ENCODE measurements at regions not wholly inside any gene's neighbourhood (a gene's known extent, or its start where the extent isn't known, plus 50 kb on each side); places are given as distances from the start of the nearest gene placed in this dataset.

GRCh38 chr2:12795851-12796250 is 79.1 kb downstream of the TRIB2 start:
- in situ Hi-C loops (cut with MboI) (no loop called here), intact Hi-C loops (cut with micrococcal nuclease) (no loop called here)
- Histone ChIP-seq H4K20me1 (replicated peaks; ENCODE audit: control insufficient read depth, insufficient read depth, low read length) (no peaks in the 10 kb centered on the region), H3K9me3 (replicated peaks; ENCODE audit: control insufficient read depth, insufficient read depth, low read depth, low read length) (no peaks in the 10 kb centered on the region), H3K27ac (ENCODE audit: extremely low read depth, low read depth, low read length) (no peak overlapping the region), H3K4me1 (replicated peaks in 1 of 2; ENCODE audit: control insufficient read depth in 2 of 2, insufficient read depth in 2 of 2, low read length in 2 of 2) (no peaks in the 10 kb centered on the region), H3K79me2 (ENCODE audit: control insufficient read depth, insufficient read depth, low read length) (no peaks in the 10 kb centered on the region), H3K9me1 (ENCODE audit: control insufficient read depth, insufficient read depth, low read length) (no peaks in the 10 kb centered on the region), H3K27me3 (ENCODE audit: control insufficient read depth in 2 of 2, insufficient read depth in 2 of 2, low read length in 2 of 2) (no peaks in the 10 kb centered on the region), H3K4me3 (no peak overlapping the region), H3K4me2 (ENCODE audit: insufficient read depth, low read length) (no peak overlapping the region), H3K36me3 (ENCODE audit: control insufficient read depth, insufficient read depth, low read length) (no peaks in the 10 kb centered on the region), H2AFZ (ENCODE audit: low read depth, low read length) (no peak overlapping the region), H3K9ac (ENCODE audit: insufficient read depth in 1 of 2, low read depth in 2 of 2, low read length in 2 of 2) (no peak overlapping the region)
- ChIA-PET POLR2A (no interaction called here), CTCF (ENCODE audit: low intra/inter-chr PET ratio) (no interaction called here)
- WGBS (ENCODE audit: insufficient coverage, low coverage, missing lambda C conversion rate): 5% methylated on average over 2 of the region's 2 CpGs
- no peak for DNase-seq (ENCODE audit: extremely low read depth in 1 of 4, low spot score in 3 of 4)
- no TSS peak for BruUV-seq (replicated peaks)
- TF ChIP-seq E2F6 (IDR thresholded peaks at IDR 0.05; ENCODE audit: borderline replicate concordance in 1 of 2, extremely low read depth in 1 of 2, insufficient read depth in 1 of 2, insufficient read length in 1 of 2, low read depth in 1 of 2, low read length in 1 of 2, poor library complexity in 1 of 2, severe bottlenecking in 1 of 2): no peak
- no peak for TF ChIP-seq HMG20B (CRISPR knock-in tag; IDR thresholded peaks at IDR 0.05)
- no peak for TF ChIP-seq FOXJ3 (CRISPR knock-in tag; IDR thresholded peaks at IDR 0.05)
- no peak for TF ChIP-seq BDP1 (IDR thresholded peaks at IDR 0.05; ENCODE audit: insufficient read depth, insufficient read length)
- no peak for ATAC-seq
- no peak for FAIRE-seq

DNA sequence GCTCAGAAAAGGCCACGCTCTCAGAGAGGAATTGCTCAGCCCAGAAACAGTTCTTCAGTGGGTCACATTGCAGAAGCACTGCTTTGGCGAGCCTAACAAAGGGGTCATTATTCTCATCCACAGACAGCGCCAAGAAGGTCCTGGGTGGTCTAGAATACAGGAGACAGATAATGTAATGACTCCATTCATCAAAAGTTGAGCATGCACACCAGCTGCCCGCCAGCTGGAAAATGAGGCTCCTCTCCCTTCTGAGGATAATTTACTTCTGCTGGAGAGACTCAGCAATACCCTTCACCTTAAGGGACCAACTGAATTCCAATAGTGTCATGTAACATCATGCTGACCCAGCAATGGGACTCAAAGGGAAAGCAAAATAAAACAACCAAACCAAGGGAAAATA is 79.9 kb downstream of the TRIB2 start:
- 4% methylated on average over 4 of the region's 4 CpGs for WGBS (ENCODE audit: insufficient coverage, low coverage, missing lambda C conversion rate)
- FAIRE-seq (no peak), DNase-seq (ENCODE audit: extremely low read depth in 1 of 4, low spot score in 3 of 4) (no peak), ATAC-seq (no peak)
- Histone ChIP-seq H4K20me1 (replicated peaks; ENCODE audit: control insufficient read depth, insufficient read depth, low read length) (no peaks in the 10 kb centered on the region), H3K9me1 (ENCODE audit: control insufficient read depth, insufficient read depth, low read length) (no peaks in the 10 kb centered on the region), H3K4me2 (ENCODE audit: insufficient read depth, low read length) (no peak overlapping the region), H3K9me3 (replicated peaks; ENCODE audit: control insufficient read depth, insufficient read depth, low read depth, low read length) (0 out of 2 replicates have a peak, but pooled peaks cover 2% of the 10 kb centered on the region), H3K36me3 (ENCODE audit: control insufficient read depth, insufficient read depth, low read length) (no peaks in the 10 kb centered on the region), H3K4me1 (replicated peaks in 1 of 2; ENCODE audit: control insufficient read depth in 2 of 2, insufficient read depth in 2 of 2, low read length in 2 of 2) (no peaks in the 10 kb centered on the region), H3K9ac (ENCODE audit: insufficient read depth in 1 of 2, low read depth in 2 of 2, low read length in 2 of 2) (no peak overlapping the region), H3K79me2 (ENCODE audit: control insufficient read depth, insufficient read depth, low read length) (no peaks in the 10 kb centered on the region), H3K27ac (ENCODE audit: extremely low read depth, low read depth, low read length) (no peak overlapping the region), H2AFZ (ENCODE audit: low read depth, low read length) (no peak overlapping the region), H3K4me3 (no peak overlapping the region), H3K27me3 (ENCODE audit: control insufficient read depth in 2 of 2, insufficient read depth in 2 of 2, low read length in 2 of 2) (no peaks in the 10 kb centered on the region)
- ChIA-PET CTCF (ENCODE audit: low intra/inter-chr PET ratio) (no interaction called here), POLR2A (no interaction called here)
- in situ Hi-C loops (cut with MboI) (no loop called here), intact Hi-C loops (cut with micrococcal nuclease) (no loop called here)
- no TSS peak for BruUV-seq (replicated peaks)
- TF ChIP-seq MXI1 (IDR thresholded peaks at IDR 0.05; ENCODE audit: low read depth, low read length): no peak
- TF ChIP-seq CTBP1 (IDR thresholded peaks at IDR 0.05; ENCODE audit: borderline replicate concordance): no peak
- TF ChIP-seq NFIC (IDR thresholded peaks at IDR 0.05): no peak
- no peak for TF ChIP-seq HIVEP1 (CRISPR knock-in tag; IDR thresholded peaks at IDR 0.05)
- no peak for TF ChIP-seq PPARD (CRISPR knock-in tag; IDR thresholded peaks at IDR 0.05)
- TF ChIP-seq, protein P1, sequence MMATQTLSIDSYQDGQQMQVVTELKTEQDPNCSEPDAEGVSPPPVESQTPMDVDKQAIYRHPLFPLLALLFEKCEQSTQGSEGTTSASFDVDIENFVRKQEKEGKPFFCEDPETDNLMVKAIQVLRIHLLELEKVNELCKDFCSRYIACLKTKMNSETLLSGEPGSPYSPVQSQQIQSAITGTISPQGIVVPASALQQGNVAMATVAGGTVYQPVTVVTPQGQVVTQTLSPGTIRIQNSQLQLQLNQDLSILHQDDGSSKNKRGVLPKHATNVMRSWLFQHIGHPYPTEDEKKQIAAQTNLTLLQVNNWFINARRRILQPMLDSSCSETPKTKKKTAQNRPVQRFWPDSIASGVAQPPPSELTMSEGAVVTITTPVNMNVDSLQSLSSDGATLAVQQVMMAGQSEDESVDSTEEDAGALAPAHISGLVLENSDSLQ (IDR thresholded peaks at IDR 0.05): no peak
- TF ChIP-seq NFE2 (IDR thresholded peaks at IDR 0.05; ENCODE audit: low read depth): no peak
- no peak for TF ChIP-seq ZNF586 (CRISPR knock-in tag; conservative IDR thresholded peaks at IDR 0.05)
- TF ChIP-seq, protein P2, sequence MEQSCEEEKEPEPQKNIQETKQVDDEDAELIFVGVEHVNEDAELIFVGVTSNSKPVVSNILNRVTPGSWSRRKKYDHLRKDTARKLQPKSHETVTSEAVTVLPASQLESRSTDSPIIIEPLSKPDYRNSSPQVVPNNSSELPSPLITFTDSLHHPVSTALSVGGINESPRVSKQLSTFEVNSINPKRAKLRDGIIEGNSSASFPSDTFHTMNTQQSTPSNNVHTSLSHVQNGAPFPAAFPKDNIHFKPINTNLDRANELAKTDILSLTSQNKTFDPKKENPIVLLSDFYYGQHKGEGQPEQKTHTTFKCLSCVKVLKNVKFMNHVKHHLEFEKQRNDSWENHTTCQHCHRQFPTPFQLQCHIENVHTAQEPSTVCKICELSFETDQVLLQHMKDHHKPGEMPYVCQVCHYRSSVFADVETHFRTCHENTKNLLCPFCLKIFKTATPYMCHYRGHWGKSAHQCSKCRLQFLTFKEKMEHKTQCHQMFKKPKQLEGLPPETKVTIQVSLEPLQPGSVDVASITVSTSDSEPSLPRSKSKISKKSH (CRISPR knock-in tag; IDR thresholded peaks at IDR 0.05): no peak
- no peak for TF ChIP-seq WHSC1 (IDR thresholded peaks at IDR 0.05; ENCODE audit: low read length)
- no peak for TF ChIP-seq POLR3G (IDR thresholded peaks at IDR 0.05; ENCODE audit: extremely low read depth, insufficient read length, insufficient replicate concordance)
- TF ChIP-seq PHF21A (IDR thresholded peaks at IDR 0.05; ENCODE audit: borderline replicate concordance, low read depth): no peak
